ENCODE measurements at regions not wholly inside any gene's neighbourhood (a gene's known extent, or its start where the extent isn't known, plus 50 kb on each side); places are given as distances from the start of the nearest gene placed in this dataset.
"Not testable (repeated sequence)": the region's sequence is repeated elsewhere in the genome, so short reads cannot be mapped to it uniquely, and the experiment has no call there.

- no peak for DNase-seq
- intact Hi-C loops (cut with DNase I) = no loop called here
These were observed 733.9 kb downstream of the PRELID2 start for GRCh38 chr5:145101246-145101645.

- intact Hi-C loops (cut with DNase I) = no loop called here
- DNase-seq = no peak
These were observed 745.0 kb downstream of the PRELID2 start for GRCh38 chr5:145090115-145090514.

- intact Hi-C loops (cut with DNase I) = no loop called here
- DNase-seq = no peak
These were observed 750.3 kb downstream of the PRELID2 start for GRCh38 chr5:145084834-145085233.

GRCh38 chr5:145077028-145077427 lies 758.1 kb downstream of the PRELID2 start:
- no peak for DNase-seq
- intact Hi-C loops (cut with DNase I) = no loop called here

- DNase-seq = no peak
- intact Hi-C loops (cut with DNase I) = no loop called here
These were observed 759.1 kb downstream of the PRELID2 start for GRCh38 chr5:145076040-145076439.

GRCh38 chr5:145072889-145073288 lies 762.3 kb downstream of the PRELID2 start:
- intact Hi-C loops (cut with DNase I) = no loop called here
- DNase-seq = no peak

- no peak for DNase-seq
- intact Hi-C loops (cut with DNase I) = no loop called here
These were observed 766.4 kb downstream of the PRELID2 start for GRCh38 chr5:145068721-145069120.

GRCh38 chr5:145062280-145063062 lies 772.7 kb downstream of the PRELID2 start:
- no peak for DNase-seq
- intact Hi-C loops (cut with DNase I) = no loop called here

- DNase-seq = no peak
- intact Hi-C loops (cut with DNase I) = no loop called here
These were observed 778.3 kb downstream of the PRELID2 start for GRCh38 chr5:145056800-145057199.

GRCh38 chr5:145050181-145050580 lies 785.0 kb downstream of the PRELID2 start:
- DNase-seq = no peak
- intact Hi-C loops (cut with DNase I) = no loop called here

GRCh38 chr5:145044970-145045369 lies 790.2 kb downstream of the PRELID2 start:
- DNase-seq = no peak
- intact Hi-C loops (cut with DNase I) = no loop called here

- DNase-seq = no peak
- intact Hi-C loops (cut with DNase I) = no loop called here
These were observed 806.5 kb downstream of the PRELID2 start for GRCh38 chr5:145028626-145029025.

- intact Hi-C loops (cut with DNase I) = no loop called here
- no peak for DNase-seq
These were observed 807.9 kb downstream of the PRELID2 start for GRCh38 chr5:145027286-145027685.

GRCh38 chr5:145025775-145026174 lies 809.4 kb downstream of the PRELID2 start:
- intact Hi-C loops (cut with DNase I) = no loop called here
- no peak for DNase-seq

GRCh38 chr5:145015146-145015545 lies 820.0 kb downstream of the PRELID2 start:
- intact Hi-C loops (cut with DNase I) = no loop called here
- no peak for DNase-seq

GRCh38 chr5:145014109-145014508 lies 821.0 kb downstream of the PRELID2 start:
- DNase-seq = no peak
- intact Hi-C loops (cut with DNase I) = no loop called here

- intact Hi-C loops (cut with DNase I) = no loop called here
- DNase-seq = no peak
These were observed 824.3 kb downstream of the PRELID2 start for GRCh38 chr5:145010834-145011233.

- no peak for DNase-seq
- intact Hi-C loops (cut with DNase I) = no loop called here
These were observed 826.1 kb downstream of the PRELID2 start for GRCh38 chr5:145008876-145009530.

- intact Hi-C loops (cut with DNase I) = not testable (repeated sequence)
These were observed 823.7 kb downstream of the KCTD16 start for GRCh38 chr5:144994356-144994755.

GRCh38 chr5:144983101-144983500 lies 812.4 kb downstream of the KCTD16 start:
- DNase-seq = no peak
- intact Hi-C loops (cut with DNase I) = no loop called here

More at GRCh38 chr5:144994356-144994755, 823.7 kb downstream of the KCTD16 start:
- DNase-seq = not testable (repeated sequence)
